A549 (cell line): ENCODE measurements at regions not wholly inside any gene's neighbourhood (a gene's known extent, or its start where the extent isn't known, plus 50 kb on each side); places are given as distances from the start of the nearest gene placed in this dataset.

Source experiments
- ATAC-seq, 2 experiments: fragments of 200-7000 bp in 1 of 2; fragments of >200 bp in 1 of 2; cut with Nextera tagmentation in 1 of 2; cut with Tn5 transposase in 1 of 2; 3 replicates each; pipeline versions ENCODE4 v1.8.0 to v1.9.1; 2018 to 2020; ENCODE audit warnings: mild to moderate bottlenecking in 1 of 2, moderate library complexity in 1 of 2
- CTCF ChIA-PET: fragments of 300-600 bp; sonication (Branson Sonifier 250); formaldehyde crosslinking; extraction: SDS; loops from one replicate; lab custom pipeline; 2021; ENCODE audit warnings: antibody characterized with exemption, inconsistent platforms; lab: Yijun Ruan, JAX
- POLR2A ChIA-PET: fragments of 350-600 bp; formaldehyde crosslinking; extraction: SDS; loops from one replicate; lab custom pipeline; 2021; ENCODE audit warnings: antibody characterized with exemption, inconsistent platforms; lab: Yijun Ruan, JAX
- DNase-seq, 2 experiments: peaks; one replicate each; pipeline versions ENCODE4 v3.0.0 to v3.0.0-alpha.2; 2011 to 2016; ENCODE audit warnings: low read depth in 1 of 2, low spot score in 1 of 2
- FAIRE-seq: peaks from 2 replicates; lab custom pipeline; 2011; peaks lifted over from hg19 to GRCh38; lab: Jason Lieb, UNC
- H3K27ac ChIP-seq, 2 experiments: fragments of >200 bp; sonication (Bioruptor Twin); formaldehyde crosslinking; 3 replicates each; pipeline ENCODE4 v1.5.1; 2016 to 2017
- H3K4me1 ChIP-seq: fragments of >200 bp; sonication (Bioruptor Twin); formaldehyde crosslinking; 3 replicates; pipeline ENCODE4 v1.6.1; 2016
- H3K4me2 ChIP-seq: fragments of >200 bp; sonication (Bioruptor Twin); formaldehyde crosslinking; 3 replicates; pipeline ENCODE4 v1.6.1; 2016
- H3K4me3 ChIP-seq: fragments of >200 bp; sonication (Bioruptor Twin); formaldehyde crosslinking; 3 replicates; pipeline ENCODE4 v1.5.1; 2016
- H3K9me3 ChIP-seq: fragments of >200 bp; sonication (Bioruptor Twin); formaldehyde crosslinking; 3 replicates; pipeline ENCODE4 v1.6.1; 2016
- CBX8 ChIP-seq: fragments of 200-600 bp; sonication (generic); IDR thresholded peaks from 2 replicates; pipeline ENCODE4 v1.6.1; 2016
- CEBPB ChIP-seq, 2 experiments: fragments of >200 bp in 1 of 2; sonication (Bioruptor Twin) in 1 of 2; formaldehyde crosslinking in 1 of 2; IDR thresholded peaks; 2 replicates each; pipeline ENCODE4 v1.6.1; 2012 to 2016
- CHD2 ChIP-seq: fragments of 150-350 bp; IDR thresholded peaks from 2 replicates; pipeline ENCODE4 v1.6.1; 2014; ENCODE audit warnings: low read length; ENCODE audit not compliant: partially characterized antibody
- CTCF ChIP-seq: fragments of >200 bp; sonication (Bioruptor Twin); formaldehyde crosslinking; IDR thresholded peaks from 3 replicates; pipeline ENCODE4 v1.5.1; 2016
- ELK1 ChIP-seq: fragments of 150-350 bp; IDR thresholded peaks from 2 replicates; pipeline ENCODE4 v1.6.1; 2014; ENCODE audit warnings: low read depth, mild to moderate bottlenecking, low read length
- ESRRA ChIP-seq: fragments of 150-350 bp; IDR thresholded peaks from 2 replicates; pipeline ENCODE4 v1.6.1; 2014; ENCODE audit warnings: mild to moderate bottlenecking, low read length, borderline replicate concordance
- FOSB ChIP-seq: fragments of 250-450 bp; sonication (Bioruptor Pico); IDR thresholded peaks from 2 replicates; pipeline ENCODE4 v1.5.0; 2020; ENCODE audit warnings: mild to moderate bottlenecking, moderate library complexity
- GATA3 ChIP-seq: IDR thresholded peaks from 2 replicates; pipeline ENCODE4 v1.6.1; 2012; ENCODE audit warnings: borderline replicate concordance
- HDAC2 ChIP-seq: fragments of 200-600 bp; sonication (generic); IDR thresholded peaks from 2 replicates; pipeline ENCODE4 v1.6.1; 2016
- HEYL ChIP-seq: fragments of 250-450 bp; sonication (Bioruptor Pico); IDR thresholded peaks from 2 replicates; pipeline ENCODE4 v1.8.0; 2021; ENCODE audit warnings: mild to moderate bottlenecking, moderate library complexity
- HOXB13 ChIP-seq: fragments of 250-450 bp; sonication (Bioruptor Pico); IDR thresholded peaks from 2 replicates; pipeline ENCODE4 v1.5.0; 2020; ENCODE audit warnings: low read depth, mild to moderate bottlenecking, moderate library complexity
- JUNB ChIP-seq: fragments of >200 bp; sonication (Bioruptor Twin); formaldehyde crosslinking; IDR thresholded peaks from 2 replicates; pipeline ENCODE4 v1.6.1; 2016
- MAZ ChIP-seq: fragments of 150-350 bp; IDR thresholded peaks from 2 replicates; pipeline ENCODE4 v1.6.1; 2014; ENCODE audit warnings: antibody characterized with exemption, low read depth, low read length, borderline replicate concordance
- MYC ChIP-seq: IDR thresholded peaks from 2 replicates; pipeline ENCODE4 v1.6.1; 2012; ENCODE audit warnings: mild to moderate bottlenecking, inconsistent platforms, low read length, improper control_type of control experiment, borderline replicate concordance
- NPAS2 ChIP-seq: fragments of 250-450 bp; sonication (Bioruptor Pico); IDR thresholded peaks from 2 replicates; pipeline ENCODE4 v1.8.0; 2022; ENCODE audit warnings: mild to moderate bottlenecking, moderate library complexity, borderline replicate concordance
- PHF8 ChIP-seq: fragments of 200-600 bp; sonication (generic); IDR thresholded peaks from 2 replicates; pipeline ENCODE4 v1.6.1; 2016; ENCODE audit warnings: low read depth, mild to moderate bottlenecking, antibody characterized with exemption, moderate library complexity, borderline replicate concordance
- POLR2A ChIP-seq: IDR thresholded peaks from 2 replicates; pipeline ENCODE4 v1.6.1; 2012; ENCODE audit warnings: mild to moderate bottlenecking, low read length
- POLR2AphosphoS2 ChIP-seq: conservative IDR thresholded peaks from 2 replicates; pipeline ENCODE4 v1.6.1; 2012; ENCODE audit warnings: low read length, improper control_type of control experiment, inconsistent platforms
- RAD21 ChIP-seq, 2 experiments: fragments of >200 bp in 1 of 2; sonication (Bioruptor Twin) in 1 of 2; formaldehyde crosslinking in 1 of 2; IDR thresholded peaks in 1 of 2; conservative IDR thresholded peaks in 1 of 2; 2 replicates in 1 of 2; 3 replicates in 1 of 2; pipeline ENCODE4 v1.6.1; 2012 to 2018; ENCODE audit warnings: inconsistent platforms in 1 of 2
- RARB ChIP-seq: fragments of 250-450 bp; sonication (Bioruptor Pico); IDR thresholded peaks from 2 replicates; pipeline ENCODE4 v1.8.0; 2021; ENCODE audit warnings: mild to moderate bottlenecking, moderate library complexity
- RCOR1 ChIP-seq: fragments of 150-350 bp; IDR thresholded peaks from 2 replicates; pipeline ENCODE4 v1.6.1; 2014; ENCODE audit warnings: antibody characterized with exemption, low read length, low read depth
- RFX5 ChIP-seq: fragments of 450-650 bp; IDR thresholded peaks from 2 replicates; pipeline ENCODE4 v1.7.1; 2014; ENCODE audit warnings: antibody characterized with exemption, mild to moderate bottlenecking, moderate library complexity
- RNF2 ChIP-seq: fragments of 200-600 bp; sonication (generic); IDR thresholded peaks from 2 replicates; pipeline ENCODE4 v1.6.1; 2016; ENCODE audit warnings: low read depth, mild to moderate bottlenecking, antibody characterized with exemption, moderate library complexity, borderline replicate concordance
- SMC3 ChIP-seq: fragments of >200 bp; sonication (Bioruptor Twin); formaldehyde crosslinking; IDR thresholded peaks from 3 replicates; pipeline ENCODE4 v1.6.1; 2018; ENCODE audit warnings: inconsistent platforms
- SREBF2 ChIP-seq: fragments of 450-650 bp; IDR thresholded peaks from 2 replicates; pipeline ENCODE4 v1.6.1; 2014; ENCODE audit warnings: mild to moderate bottlenecking, moderate library complexity
- TFCP2L1 ChIP-seq: fragments of 250-450 bp; sonication (Bioruptor Pico); IDR thresholded peaks from 2 replicates; pipeline ENCODE4 v1.5.0; 2021; ENCODE audit warnings: mild to moderate bottlenecking
- TP53 ChIP-seq: fragments of 250-450 bp; sonication (Bioruptor Pico); IDR thresholded peaks from 2 replicates; pipeline ENCODE4 v1.5.0; 2021; ENCODE audit warnings: mild to moderate bottlenecking, moderate library complexity
- ZNF302 ChIP-seq: fragments of 250-450 bp; sonication (Bioruptor Pico); IDR thresholded peaks from 2 replicates; pipeline ENCODE4 v1.9.0; 2021; ENCODE audit warnings: inconsistent platforms, mild to moderate bottlenecking, moderate library complexity
- ZSCAN20 ChIP-seq: fragments of 250-450 bp; sonication (Bioruptor Pico); IDR thresholded peaks from 2 replicates; pipeline ENCODE4 v1.8.0; 2022; ENCODE audit warnings: mild to moderate bottlenecking, moderate library complexity
- WGBS: methylation state at CpG from one replicate; pipeline ENCODE4 v1.1.6; 2017; ENCODE audit errors: missing lambda C conversion rate; 5-methylcytosine and 5-hydroxymethylcytosine counted together
- TF ChIP-seq, protein P1 (sequence below): fragments of >200 bp; sonication (Bioruptor Twin); formaldehyde crosslinking; IDR thresholded peaks from 2 replicates; pipeline ENCODE4 v1.6.1; 2016
- TF ChIP-seq, protein P2 (sequence below): IDR thresholded peaks from 2 replicates; pipeline ENCODE4 v1.6.1; 2012; ENCODE audit warnings: low read depth, borderline replicate concordance
- TF ChIP-seq, protein P3 (sequence below): IDR thresholded peaks from 2 replicates; pipeline ENCODE4 v1.6.1; 2012

DNA sequence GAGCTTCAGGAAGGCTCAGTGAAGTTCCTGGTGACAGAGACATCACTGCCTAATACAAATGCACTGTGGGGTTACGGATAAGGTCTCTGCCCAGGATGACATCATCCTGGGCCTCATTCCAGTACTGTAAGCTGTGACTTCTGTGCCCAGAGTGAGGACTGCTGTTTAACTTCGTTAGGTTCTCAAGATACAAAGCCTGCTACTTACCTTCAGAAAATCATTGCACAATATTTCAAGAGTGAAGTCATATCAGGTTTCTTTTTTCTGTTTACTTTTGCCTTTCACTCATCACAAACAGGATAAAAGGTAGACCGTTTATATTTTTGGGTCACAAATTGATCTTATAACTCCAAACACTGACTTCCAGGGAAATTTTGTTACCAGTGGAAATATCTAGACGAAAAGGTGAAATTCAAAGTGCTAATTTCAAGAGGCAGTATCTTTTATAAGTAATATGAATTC lies 241.2 kb downstream of the PIK3R1 start:
- peaks cover 30% of the 10 kb centered on the region for H3K4me1 ChIP-seq
- H3K4me2 ChIP-seq: peak overlapping the region; percentile 45
- H3K9me3 ChIP-seq: no peaks in the 10 kb centered on the region
- WGBS: 19% methylated on average over 4 of the region's 4 CpGs
- H3K27ac ChIP-seq: peak overlapping the region; percentile 44 to 74
- TF ChIP-seq TP53 (no peak), SMC3 (peak; percentile 21; the same call in 1 of the 3 replicates), TFCP2L1 (no peak), MAZ (no peak), RARB (CRISPR knock-in tag) (no peak), CTCF (no peak), SREBF2 (no peak), NPAS2 (CRISPR knock-in tag) (no peak), CEBPB (IDR thresholded peaks at IDR 0.05) (peak; percentile 83 to 92), ELK1 (no peak), ZSCAN20 (CRISPR knock-in tag) (no peak), HDAC2 (no peak), HEYL (CRISPR knock-in tag) (no peak), RFX5 (no peak), CHD2 (no peak), RAD21 (conservative IDR thresholded peaks at IDR 0.05 in 1 of 2, IDR thresholded peaks at IDR 0.05 in 1 of 2) (peak in 1 of 2 experiments; percentile 6; a peak in 2 of 5 replicates)
- TF ChIP-seq, protein P1, sequence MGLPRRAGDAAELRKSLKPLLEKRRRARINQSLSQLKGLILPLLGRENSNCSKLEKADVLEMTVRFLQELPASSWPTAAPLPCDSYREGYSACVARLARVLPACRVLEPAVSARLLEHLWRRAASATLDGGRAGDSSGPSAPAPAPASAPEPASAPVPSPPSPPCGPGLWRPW: 0 out of 2 replicates have a peak, but pooled peaks have one; percentile 26
- TF ChIP-seq, protein P2, sequence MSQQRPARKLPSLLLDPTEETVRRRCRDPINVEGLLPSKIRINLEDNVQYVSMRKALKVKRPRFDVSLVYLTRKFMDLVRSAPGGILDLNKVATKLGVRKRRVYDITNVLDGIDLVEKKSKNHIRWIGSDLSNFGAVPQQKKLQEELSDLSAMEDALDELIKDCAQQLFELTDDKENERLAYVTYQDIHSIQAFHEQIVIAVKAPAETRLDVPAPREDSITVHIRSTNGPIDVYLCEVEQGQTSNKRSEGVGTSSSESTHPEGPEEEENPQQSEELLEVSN: no peak
- peak; percentile 73 to 85 for ATAC-seq
- POLR2A ChIA-PET: no interaction called here
- no peak overlapping the region for H3K4me3 ChIP-seq
- no peak for FAIRE-seq
- peak; percentile 17 to 78 for DNase-seq
- CTCF ChIA-PET: interaction anchor here (1.3 kb wide), 1 partner anchor 171 kb away, joined by 5 read pairs; no protein-coding TSS in a partner anchor

GRCh38 chr5:68457285-68457684 lies 241.7 kb downstream of the PIK3R1 start:
- 85% methylated on average over 8 of the region's 8 CpGs for WGBS
- FAIRE-seq: no peak
- POLR2A ChIA-PET: no interaction called here
- peaks cover 30% of the 10 kb centered on the region for H3K4me1 ChIP-seq
- H3K27ac ChIP-seq: peak overlapping the region; percentile 44 to 74
- DNase-seq: no peak
- no peak for ATAC-seq
- TF ChIP-seq MYC (no peak), ESRRA (no peak), ZSCAN20 (CRISPR knock-in tag) (no peak), CHD2 (no peak), HOXB13 (CRISPR knock-in tag) (no peak), POLR2A (no peak), GATA3 (no peak), RCOR1 (no peak), POLR2AphosphoS2 (no peak), CBX8 (no peak), ZNF302 (CRISPR knock-in tag) (no peak), PHF8 (no peak), RNF2 (no peak), FOSB (CRISPR knock-in tag) (no peak), JUNB (no peak)
- TF ChIP-seq, protein P2: no peak
- TF ChIP-seq, protein P1: no peak
- TF ChIP-seq, protein P3, sequence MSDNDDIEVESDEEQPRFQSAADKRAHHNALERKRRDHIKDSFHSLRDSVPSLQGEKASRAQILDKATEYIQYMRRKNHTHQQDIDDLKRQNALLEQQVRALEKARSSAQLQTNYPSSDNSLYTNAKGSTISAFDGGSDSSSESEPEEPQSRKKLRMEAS: no peak
- CTCF ChIA-PET: interaction anchor here (1.3 kb wide), 1 partner anchor 171 kb away, joined by 5 read pairs; no protein-coding TSS in a partner anchor
- H3K4me3 ChIP-seq: no peak overlapping the region
- no peaks in the 10 kb centered on the region for H3K9me3 ChIP-seq
- peak overlapping the region; percentile 45 for H3K4me2 ChIP-seq
